H9 (cell line): ENCODE measurements at regions not wholly inside any gene's neighbourhood (a gene's known extent, or its start where the extent isn't known, plus 50 kb on each side); places are given as distances from the start of the nearest gene placed in this dataset.

ENCODE experiments used
- DNase-seq: peaks from one replicate; pipeline ENCODE4 v3.0.0-alpha.2; 2017
- H2AFZ ChIP-seq: one replicate; pipeline ENCODE4 v1.6.1; 2013; ENCODE audit warnings: mild to moderate bottlenecking, low read length, control low read depth, moderate library complexity
- H2AK5ac ChIP-seq: 2 replicates; pipeline ENCODE4 v1.6.1; 2013; ENCODE audit warnings: low read length, control low read depth, mixed read lengths; ENCODE audit not compliant: insufficient read length
- H2BK120ac ChIP-seq: one replicate; pipeline ENCODE4 v1.6.1; 2013; ENCODE audit warnings: low read depth, mild to moderate bottlenecking, low read length, control low read depth, inconsistent platforms; ENCODE audit not compliant: poor library complexity, severe bottlenecking
- H2BK12ac ChIP-seq: 2 replicates; pipeline ENCODE4 v1.6.1; 2013; ENCODE audit warnings: low read length, control low read depth, mixed read lengths, low read depth; ENCODE audit not compliant: insufficient read length
- H2BK15ac ChIP-seq: 2 replicates; pipeline ENCODE4 v1.6.1; 2013; ENCODE audit warnings: low read depth, low read length, control low read depth
- H2BK20ac ChIP-seq: one replicate; pipeline ENCODE4 v1.6.1; 2013; ENCODE audit warnings: low read depth, mild to moderate bottlenecking, low read length, control low read depth, inconsistent platforms; ENCODE audit not compliant: poor library complexity, severe bottlenecking
- H2BK5ac ChIP-seq: 2 replicates; pipeline ENCODE4 v1.6.1; 2013; ENCODE audit warnings: low read length, control low read depth, mixed read lengths; ENCODE audit not compliant: insufficient read length
- H3K14ac ChIP-seq: 2 replicates; pipeline ENCODE4 v1.6.1; 2013; ENCODE audit warnings: low read length, control low read depth; ENCODE audit not compliant: insufficient read depth
- H3K18ac ChIP-seq: 2 replicates; pipeline ENCODE4 v1.6.1; 2013; ENCODE audit warnings: low read depth, mild to moderate bottlenecking, mixed read lengths, low read length, control low read depth; ENCODE audit not compliant: insufficient read length
- H3K23ac ChIP-seq: 2 replicates; pipeline ENCODE4 v1.6.1; 2013; ENCODE audit warnings: low read length, control low read depth, mixed read lengths, low read depth; ENCODE audit not compliant: insufficient read length
- H3K23me2 ChIP-seq: 2 replicates; pipeline ENCODE4 v1.6.1; 2013; ENCODE audit warnings: low read depth, mild to moderate bottlenecking, mixed read lengths, low read length, control low read depth; ENCODE audit not compliant: insufficient read length, poor library complexity, severe bottlenecking
- H3K27ac ChIP-seq: 2 replicates; pipeline ENCODE4 v1.5.1; 2013; ENCODE audit warnings: low read length, control low read depth, mixed read lengths, low read depth; ENCODE audit not compliant: insufficient read length
- H3K27me3 ChIP-seq: 2 replicates; pipeline ENCODE4 v1.6.1; 2013; ENCODE audit warnings: low read length, control low read depth, inconsistent platforms; ENCODE audit not compliant: insufficient read depth
- H3K4ac ChIP-seq: 2 replicates; pipeline ENCODE4 v1.6.1; 2013; ENCODE audit warnings: low read depth, mild to moderate bottlenecking, control low read depth, inconsistent platforms, low read length, moderate library complexity
- H3K4me1 ChIP-seq: 2 replicates; pipeline ENCODE4 v1.6.1; 2013; ENCODE audit warnings: low read length, control low read depth, inconsistent platforms; ENCODE audit not compliant: insufficient read depth
- H3K4me2 ChIP-seq: 2 replicates; pipeline ENCODE4 v1.6.1; 2013; ENCODE audit warnings: low read length, control low read depth, mixed read lengths; ENCODE audit not compliant: insufficient read length, insufficient read depth
- H3K56ac ChIP-seq: 2 replicates; pipeline ENCODE4 v1.6.1; 2013; ENCODE audit warnings: low read depth, mild to moderate bottlenecking, mixed read lengths, low read length, control low read depth; ENCODE audit not compliant: insufficient read length
- H3K79me1 ChIP-seq: 2 replicates; pipeline ENCODE4 v1.6.1; 2013; ENCODE audit warnings: low read depth, mild to moderate bottlenecking, moderate library complexity, low read length, control low read depth, inconsistent platforms; ENCODE audit not compliant: insufficient read depth, poor library complexity, severe bottlenecking
- H3K79me2 ChIP-seq: 2 replicates; pipeline ENCODE4 v1.6.1; 2013; ENCODE audit warnings: low read length, control low read depth, inconsistent platforms; ENCODE audit not compliant: insufficient read depth
- H3K9ac ChIP-seq: 2 replicates; pipeline ENCODE4 v1.6.1; 2013; ENCODE audit warnings: low read length, control low read depth, mixed read lengths; ENCODE audit not compliant: insufficient read length; ENCODE audit errors: extremely low read depth
- H3K9me3 ChIP-seq: one replicate; pipeline ENCODE4 v1.6.1; 2013; ENCODE audit warnings: low read depth, low read length, inconsistent platforms; ENCODE audit not compliant: control insufficient read depth
- H3T11ph ChIP-seq: one replicate; pipeline ENCODE4 v1.6.1; 2013; ENCODE audit warnings: mild to moderate bottlenecking, low read length, control low read depth, inconsistent platforms
- H4K20me1 ChIP-seq: one replicate; pipeline ENCODE4 v1.6.1; 2013; ENCODE audit not compliant: control insufficient read depth, insufficient read length, insufficient read depth
- H4K5ac ChIP-seq: 2 replicates; pipeline ENCODE4 v1.6.1; 2013; ENCODE audit warnings: low read depth, mild to moderate bottlenecking, mixed read lengths, low read length, control low read depth; ENCODE audit not compliant: insufficient read length
- H4K8ac ChIP-seq: replicated peaks from 2 replicates; pipeline ENCODE4 v1.6.1; 2013; ENCODE audit warnings: low read length, control low read depth, mixed read lengths, low read depth; ENCODE audit not compliant: insufficient read length
- H4K91ac ChIP-seq: 2 replicates; pipeline ENCODE4 v1.6.1; 2013; ENCODE audit warnings: low read depth, mild to moderate bottlenecking, moderate library complexity, mixed read lengths, low read length, control low read depth; ENCODE audit not compliant: insufficient read length
- H3K27ac Mint-ChIP-seq, 3 experiments: 2 replicates in 2 of 3; 3 replicates in 1 of 3; pipeline ENCODE4 v1.8.0; 2020 to 2021; ENCODE audit warnings: mixed read lengths in 3 of 3, mild to moderate bottlenecking in 1 of 3, moderate library complexity in 1 of 3
- H3K27me3 Mint-ChIP-seq: 2 replicates; pipeline ENCODE4 v1.8.0; 2021; ENCODE audit warnings: low read depth, mild to moderate bottlenecking, moderate library complexity, mixed read lengths
- H3K36me3 Mint-ChIP-seq, 3 experiments: 2 replicates in 2 of 3; 3 replicates in 1 of 3; pipeline ENCODE4 v1.8.0; 2020 to 2021; ENCODE audit warnings: low read depth in 3 of 3, mixed read lengths in 3 of 3; ENCODE audit not compliant: insufficient read depth in 1 of 3
- H3K4me1 Mint-ChIP-seq, 2 experiments: 2 replicates each; pipeline ENCODE4 v1.8.0; 2020; ENCODE audit warnings: mixed read lengths in 2 of 2
- H3K4me3 Mint-ChIP-seq, 2 experiments: 2 replicates in 1 of 2; 3 replicates in 1 of 2; pipeline ENCODE4 v1.8.0; 2020 to 2021; ENCODE audit warnings: mild to moderate bottlenecking in 2 of 2, mixed read lengths in 2 of 2, moderate library complexity in 1 of 2
- H3K9me3 Mint-ChIP-seq, 2 experiments: 2 replicates in 1 of 2; 3 replicates in 1 of 2; pipeline ENCODE4 v1.8.0; 2020; ENCODE audit warnings: mild to moderate bottlenecking in 2 of 2, mixed read lengths in 2 of 2, moderate library complexity in 1 of 2
- WGBS: extraction: QIAGEN DNeasy Blood & Tissue Kit; methylation state at CpG from one replicate; pipeline ENCODE4 v1.1.7; 2013; ENCODE audit warnings: missing lambda C conversion rate, low lambda C conversion rate, mixed read lengths; ENCODE audit not compliant: insufficient read length; ENCODE audit errors: extremely low coverage; 5-methylcytosine and 5-hydroxymethylcytosine counted together
- TF ChIP-seq, protein P1 (sequence below): fragments of 200-600 bp; sonication (generic); conservative IDR thresholded peaks from 3 replicates; pipeline ENCODE4 v1.8.0; 2021; ENCODE audit warnings: antibody characterized with exemption, mild to moderate bottlenecking

DNA sequence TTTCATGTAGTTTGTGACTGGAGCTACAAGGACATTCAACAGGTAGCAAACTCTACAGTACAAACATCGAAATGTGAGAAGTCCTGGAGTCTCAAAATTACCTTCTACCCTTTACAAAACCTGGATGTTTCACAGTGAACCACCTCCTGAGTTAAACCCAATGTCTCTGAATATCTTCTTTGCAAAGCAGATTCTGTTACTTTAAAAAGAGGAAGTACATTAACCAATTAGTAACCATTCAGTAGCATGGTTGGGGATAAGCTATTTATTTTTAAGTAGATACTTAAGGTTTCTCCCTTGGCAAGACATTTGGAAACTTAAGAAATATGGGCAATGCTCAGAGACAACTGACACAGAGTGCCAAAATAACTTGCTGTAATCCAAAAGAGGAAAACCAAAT, 371.9 kb upstream of the NWD2 start:
- H3K27ac Mint-ChIP-seq: no peak overlapping the region
- no peaks in the 10 kb centered on the region for H3K27me3 Mint-ChIP-seq
- DNase-seq: no peak

More for the DNA sequence above, 371.9 kb upstream of the NWD2 start:
- H2BK5ac ChIP-seq: no peak overlapping the region
- H4K91ac ChIP-seq: no peak overlapping the region
- no peak overlapping the region for H2BK12ac ChIP-seq
- no peak overlapping the region for H3K4me3 Mint-ChIP-seq
- TF ChIP-seq, protein P1, sequence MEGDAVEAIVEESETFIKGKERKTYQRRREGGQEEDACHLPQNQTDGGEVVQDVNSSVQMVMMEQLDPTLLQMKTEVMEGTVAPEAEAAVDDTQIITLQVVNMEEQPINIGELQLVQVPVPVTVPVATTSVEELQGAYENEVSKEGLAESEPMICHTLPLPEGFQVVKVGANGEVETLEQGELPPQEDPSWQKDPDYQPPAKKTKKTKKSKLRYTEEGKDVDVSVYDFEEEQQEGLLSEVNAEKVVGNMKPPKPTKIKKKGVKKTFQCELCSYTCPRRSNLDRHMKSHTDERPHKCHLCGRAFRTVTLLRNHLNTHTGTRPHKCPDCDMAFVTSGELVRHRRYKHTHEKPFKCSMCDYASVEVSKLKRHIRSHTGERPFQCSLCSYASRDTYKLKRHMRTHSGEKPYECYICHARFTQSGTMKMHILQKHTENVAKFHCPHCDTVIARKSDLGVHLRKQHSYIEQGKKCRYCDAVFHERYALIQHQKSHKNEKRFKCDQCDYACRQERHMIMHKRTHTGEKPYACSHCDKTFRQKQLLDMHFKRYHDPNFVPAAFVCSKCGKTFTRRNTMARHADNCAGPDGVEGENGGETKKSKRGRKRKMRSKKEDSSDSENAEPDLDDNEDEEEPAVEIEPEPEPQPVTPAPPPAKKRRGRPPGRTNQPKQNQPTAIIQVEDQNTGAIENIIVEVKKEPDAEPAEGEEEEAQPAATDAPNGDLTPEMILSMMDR: no peak
- no peak overlapping the region for H2BK20ac ChIP-seq
- no peaks in the 10 kb centered on the region for H4K20me1 ChIP-seq
- no peak overlapping the region for H3K27ac ChIP-seq
- no peak overlapping the region for H4K5ac ChIP-seq
- H3K79me1 ChIP-seq: no peaks in the 10 kb centered on the region
- H3K36me3 Mint-ChIP-seq: no peaks in the 10 kb centered on the region
- H3K23ac ChIP-seq: no peak overlapping the region
- no peak overlapping the region for H3T11ph ChIP-seq
- H3K4ac ChIP-seq: no peak overlapping the region
- H3K4me2 ChIP-seq: no peak overlapping the region
- H3K23me2 ChIP-seq: no peaks in the 10 kb centered on the region
- no peak overlapping the region for H2BK120ac ChIP-seq
- H2AFZ ChIP-seq: no peak overlapping the region
- no CpG with 5 or more reads among the region's 1 CpG for WGBS
- no peak overlapping the region for H2BK15ac ChIP-seq
- no peaks in the 10 kb centered on the region for H3K9me3 Mint-ChIP-seq
- H3K56ac ChIP-seq: no peak overlapping the region
- H2AK5ac ChIP-seq: no peak overlapping the region
- no peaks in the 10 kb centered on the region for H3K79me2 ChIP-seq
- no peaks in the 10 kb centered on the region for H3K27me3 ChIP-seq
- H3K4me1 ChIP-seq: no peaks in the 10 kb centered on the region
- H3K18ac ChIP-seq: no peak overlapping the region
- H3K9ac ChIP-seq: no peak overlapping the region
- H3K14ac ChIP-seq: no peak overlapping the region
- H3K9me3 ChIP-seq: no peaks in the 10 kb centered on the region
- H4K8ac ChIP-seq: no peak overlapping the region
- no peaks in the 10 kb centered on the region for H3K4me1 Mint-ChIP-seq
